Ectodermal cell (in vitro differentiated cells): ENCODE measurements at regions not wholly inside any gene's neighbourhood (a gene's known extent, or its start where the extent isn't known, plus 50 kb on each side); places are given as distances from the start of the nearest gene placed in this dataset.

Experiments used
- H3K27ac ChIP-seq: 2 replicates; pipeline ENCODE4 v1.7.0; 2013; ENCODE audit warnings: mild to moderate bottlenecking, low read depth, low read length; ENCODE audit not compliant: insufficient read depth, poor library complexity, severe bottlenecking
- H3K27me3 ChIP-seq: 2 replicates; pipeline ENCODE4 v1.7.0; 2013; ENCODE audit warnings: mild to moderate bottlenecking, low read length; ENCODE audit not compliant: insufficient read depth, control insufficient read depth, poor library complexity, severe bottlenecking
- H3K36me3 ChIP-seq: one replicate; pipeline ENCODE4 v1.7.0; 2013; ENCODE audit warnings: low read length; ENCODE audit not compliant: control insufficient read depth, insufficient read depth
- H3K4me1 ChIP-seq: one replicate; pipeline ENCODE4 v1.7.0; 2013; ENCODE audit warnings: low read length; ENCODE audit not compliant: control insufficient read depth, insufficient read depth
- H3K4me3 ChIP-seq: 2 replicates; pipeline ENCODE4 v1.7.0; 2013; ENCODE audit warnings: low read depth, low read length, control low read depth; ENCODE audit not compliant: insufficient read depth
- H3K9me3 ChIP-seq: 2 replicates; pipeline ENCODE4 v1.7.0; 2013; ENCODE audit warnings: mild to moderate bottlenecking, low read length, moderate library complexity; ENCODE audit not compliant: control insufficient read depth
- WGBS, 2 experiments: methylation state at CpG; one replicate each; pipeline ENCODE4 v1.1.7; 2013; ENCODE audit warnings: missing lambda C conversion rate in 2 of 2; 5-methylcytosine and 5-hydroxymethylcytosine counted together

DNA sequence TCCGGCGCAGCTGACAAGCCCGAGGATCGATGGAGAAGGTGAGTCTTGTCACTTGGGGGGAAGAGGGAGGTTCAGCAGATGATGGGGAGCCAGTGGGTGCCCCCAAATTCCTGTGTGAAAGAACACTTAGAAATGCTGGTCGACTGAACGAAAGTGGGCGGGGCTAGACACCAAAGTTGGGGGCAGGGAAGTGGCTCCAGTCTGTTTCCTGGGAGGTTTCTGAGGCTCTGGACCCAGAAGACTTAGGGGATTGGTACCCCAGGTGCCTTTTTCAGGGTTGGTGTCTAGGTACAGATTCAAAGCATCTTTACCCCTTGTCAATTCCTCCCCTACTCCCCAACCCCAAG, 278.6 kb downstream of the ZSWIM6 start:
- H3K9me3 ChIP-seq, result no peaks in the 10 kb centered on the region
- no peak overlapping the region for H3K27ac ChIP-seq
- no peaks in the 10 kb centered on the region for H3K27me3 ChIP-seq
- no peak overlapping the region for H3K4me3 ChIP-seq
- WGBS, 2 experiments, result 79 to 84% methylated on average over 7 of the region's 7 CpGs
- H3K36me3 ChIP-seq, result no peaks in the 10 kb centered on the region
- H3K4me1 ChIP-seq, result no peaks in the 10 kb centered on the region

DNA sequence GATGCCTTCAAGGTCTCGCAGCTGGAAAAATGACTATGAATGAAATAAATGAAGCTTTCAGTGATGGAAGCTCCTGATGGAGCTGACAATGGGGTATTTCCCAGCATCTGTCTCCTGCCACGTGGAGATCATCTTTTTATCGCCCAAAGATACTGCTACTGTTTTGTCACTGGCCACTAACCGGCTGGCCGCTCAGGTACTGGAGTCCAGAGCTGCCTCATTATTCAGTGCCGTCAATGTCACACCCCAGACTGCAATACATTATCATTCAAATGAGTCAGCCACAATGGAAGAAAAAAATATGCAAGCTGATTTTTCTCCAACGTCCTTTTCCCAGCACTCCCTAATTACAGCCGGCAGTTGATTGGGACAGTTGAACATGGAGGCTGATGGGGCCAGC, 280.4 kb downstream of the ZSWIM6 start:
- Histone ChIP-seq H3K4me3 (no peak overlapping the region), H3K4me1 (no peaks in the 10 kb centered on the region), H3K36me3 (no peaks in the 10 kb centered on the region), H3K27ac (no peak overlapping the region), H3K9me3 (no peaks in the 10 kb centered on the region), H3K27me3 (no peaks in the 10 kb centered on the region)
- 71 to 78% methylated on average over 7 to 8 of the region's 8 CpGs for WGBS, 2 experiments

DNA sequence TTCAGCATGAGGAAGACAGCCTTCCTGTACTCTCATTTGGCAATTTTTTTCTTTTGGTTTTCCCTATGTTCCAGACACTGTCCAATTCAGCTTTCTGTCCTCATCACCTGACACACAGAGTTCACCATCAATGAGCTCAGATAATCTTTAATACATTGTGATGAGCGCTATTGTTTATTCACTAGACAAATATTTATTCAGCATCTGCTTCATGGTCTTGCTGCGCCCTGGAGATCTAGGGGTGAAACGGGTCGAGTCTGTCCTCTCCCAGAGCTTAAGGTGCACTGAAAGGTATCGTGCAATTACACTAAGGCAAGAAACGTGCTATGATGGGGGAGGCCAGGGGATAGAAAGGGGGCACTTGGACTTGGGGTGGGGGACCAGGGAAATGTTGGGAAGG, 281.6 kb downstream of the ZSWIM6 start:
- Histone ChIP-seq H3K9me3 (no peaks in the 10 kb centered on the region), H3K4me1 (no peaks in the 10 kb centered on the region), H3K27me3 (no peaks in the 10 kb centered on the region), H3K4me3 (no peak overlapping the region), H3K27ac (no peak overlapping the region), H3K36me3 (no peaks in the 10 kb centered on the region)
- WGBS, 2 experiments, result 94 to 97% methylated on average over 6 of the region's 6 CpGs

DNA sequence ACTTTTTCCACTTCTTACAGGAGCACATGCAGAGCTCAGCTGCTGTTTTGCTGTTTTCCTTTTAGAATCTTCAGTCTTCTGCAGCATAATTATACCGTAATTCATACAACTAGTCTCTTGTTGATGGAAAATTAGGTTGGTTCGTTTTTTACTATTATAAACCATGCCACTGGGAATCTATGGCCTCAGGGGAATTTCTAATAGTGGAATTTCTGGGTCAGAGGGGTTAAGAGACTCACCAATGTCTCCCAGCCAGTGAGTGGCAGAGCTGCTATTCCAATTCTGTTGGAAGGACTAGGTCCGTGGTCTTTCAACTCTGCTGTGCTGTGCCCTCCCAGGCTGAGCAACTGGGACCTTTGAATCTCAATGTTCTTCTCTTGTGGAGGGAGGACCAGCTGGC, 282.5 kb downstream of the ZSWIM6 start:
- Histone ChIP-seq H3K27me3 (no peaks in the 10 kb centered on the region), H3K9me3 (no peaks in the 10 kb centered on the region), H3K27ac (no peak overlapping the region), H3K36me3 (no peaks in the 10 kb centered on the region), H3K4me3 (no peak overlapping the region), H3K4me1 (no peaks in the 10 kb centered on the region)
- WGBS, 2 experiments, result 91 to 96% methylated on average over 2 to 3 of the region's 3 CpGs

DNA sequence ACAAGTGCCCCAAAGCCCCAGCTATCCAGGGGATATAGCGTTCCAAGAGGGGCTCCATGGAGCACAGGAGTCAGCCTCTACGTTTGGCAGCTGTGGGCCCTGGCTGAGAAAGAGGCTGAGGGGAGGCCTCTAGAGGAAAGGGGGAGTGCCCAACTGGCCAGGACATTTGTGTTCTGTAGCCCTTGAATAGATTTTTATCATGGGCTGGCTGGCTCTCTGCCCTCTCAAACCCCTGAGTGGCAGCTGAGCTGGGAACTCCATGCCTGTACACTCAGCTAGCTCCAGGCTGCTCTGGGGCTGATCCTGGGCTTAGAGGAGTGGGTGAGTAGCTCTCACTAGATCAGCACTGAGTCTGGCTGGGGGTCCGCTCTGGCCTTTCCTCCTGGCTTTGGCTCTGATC, 285.0 kb downstream of the ZSWIM6 start:
- H3K27me3 ChIP-seq, result no peaks in the 10 kb centered on the region
- 86 to 96% methylated on average over 3 of the region's 3 CpGs for WGBS, 2 experiments
- no peaks in the 10 kb centered on the region for H3K4me1 ChIP-seq
- H3K36me3 ChIP-seq, result no peaks in the 10 kb centered on the region
- H3K4me3 ChIP-seq, result no peak overlapping the region
- no peak overlapping the region for H3K27ac ChIP-seq
- no peaks in the 10 kb centered on the region for H3K9me3 ChIP-seq

DNA sequence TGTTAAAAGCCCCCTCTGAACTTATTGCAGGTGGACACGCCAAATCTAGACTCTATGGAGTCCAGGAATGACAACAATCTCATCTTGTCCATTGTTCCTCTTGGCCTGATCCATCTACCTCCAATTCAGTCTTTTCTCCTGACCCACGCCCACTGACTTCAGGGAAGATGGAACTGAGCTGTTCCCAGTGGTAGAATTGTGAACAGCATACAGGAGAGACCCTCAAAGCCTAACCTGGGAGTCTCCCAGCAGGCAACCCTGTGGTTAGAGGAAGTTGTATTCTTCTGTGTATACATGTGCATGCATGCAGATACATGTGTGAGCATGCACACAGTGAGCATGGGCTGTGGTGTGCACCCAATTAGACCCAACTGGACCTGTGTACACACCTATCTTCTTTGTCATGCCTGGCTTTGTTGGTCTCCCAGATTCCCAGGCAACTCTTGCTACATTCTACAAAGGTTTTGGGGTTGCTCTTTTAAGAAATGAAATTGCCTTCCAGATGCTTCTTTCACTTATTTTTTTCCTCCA, 286.0 kb downstream of the ZSWIM6 start:
- Histone ChIP-seq H3K36me3 (no peaks in the 10 kb centered on the region), H3K4me1 (no peaks in the 10 kb centered on the region), H3K27ac (no peak overlapping the region), H3K9me3 (no peaks in the 10 kb centered on the region), H3K27me3 (no peaks in the 10 kb centered on the region), H3K4me3 (no peak overlapping the region)
- WGBS, 2 experiments, result 95% methylated on average over 2 of the region's 2 CpGs

DNA sequence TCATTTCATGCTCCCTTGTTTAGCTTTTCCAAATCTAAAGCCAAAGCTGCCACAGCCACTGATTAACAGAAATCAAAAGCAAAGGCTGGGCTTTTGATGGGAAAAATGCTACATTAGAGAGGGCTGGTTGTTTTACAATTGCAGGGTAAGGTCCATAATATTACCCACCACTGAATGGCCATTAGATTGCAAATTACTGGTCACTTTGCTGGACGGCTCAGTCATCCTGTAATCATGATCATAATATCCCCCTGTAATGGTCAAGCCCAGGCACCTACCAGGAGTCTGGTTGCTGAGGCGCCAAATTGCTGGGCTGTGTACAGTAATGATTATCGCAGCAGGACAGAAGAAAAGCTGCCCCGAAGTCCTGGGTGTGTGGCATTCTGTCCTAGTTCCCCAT, 286.5 kb downstream of the ZSWIM6 start:
- H3K9me3 ChIP-seq, result no peaks in the 10 kb centered on the region
- H3K27me3 ChIP-seq, result no peaks in the 10 kb centered on the region
- WGBS, 2 experiments, result 96% methylated on average over 4 of the region's 4 CpGs
- no peaks in the 10 kb centered on the region for H3K4me1 ChIP-seq
- no peak overlapping the region for H3K4me3 ChIP-seq
- H3K36me3 ChIP-seq, result no peaks in the 10 kb centered on the region
- H3K27ac ChIP-seq, result no peak overlapping the region

DNA sequence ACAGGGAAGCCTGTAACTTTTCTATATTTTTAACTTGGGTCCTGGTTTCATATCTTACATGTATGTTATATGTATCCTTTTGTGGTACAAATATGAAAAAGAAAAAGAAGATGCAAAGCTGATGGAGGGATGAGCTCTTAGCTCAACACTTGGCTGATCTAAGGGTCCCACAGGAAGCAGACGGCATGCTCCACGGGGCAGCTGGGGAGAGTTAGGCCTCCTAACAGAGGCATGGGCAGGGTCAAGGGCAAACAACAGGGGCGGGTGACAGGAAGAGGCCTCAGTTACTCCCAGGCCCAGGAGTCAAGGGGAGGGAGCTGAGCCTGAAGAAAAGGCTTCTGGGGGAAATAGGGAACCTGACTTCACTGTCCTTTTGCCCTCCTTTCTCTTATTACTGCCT, 287.2 kb downstream of the ZSWIM6 start:
- 85 to 88% methylated on average over 3 of the region's 3 CpGs for WGBS, 2 experiments
- Histone ChIP-seq H3K4me1 (no peaks in the 10 kb centered on the region), H3K36me3 (no peaks in the 10 kb centered on the region), H3K4me3 (no peak overlapping the region), H3K27me3 (peaks cover 2% of the 10 kb centered on the region), H3K27ac (no peak overlapping the region), H3K9me3 (no peaks in the 10 kb centered on the region)

DNA sequence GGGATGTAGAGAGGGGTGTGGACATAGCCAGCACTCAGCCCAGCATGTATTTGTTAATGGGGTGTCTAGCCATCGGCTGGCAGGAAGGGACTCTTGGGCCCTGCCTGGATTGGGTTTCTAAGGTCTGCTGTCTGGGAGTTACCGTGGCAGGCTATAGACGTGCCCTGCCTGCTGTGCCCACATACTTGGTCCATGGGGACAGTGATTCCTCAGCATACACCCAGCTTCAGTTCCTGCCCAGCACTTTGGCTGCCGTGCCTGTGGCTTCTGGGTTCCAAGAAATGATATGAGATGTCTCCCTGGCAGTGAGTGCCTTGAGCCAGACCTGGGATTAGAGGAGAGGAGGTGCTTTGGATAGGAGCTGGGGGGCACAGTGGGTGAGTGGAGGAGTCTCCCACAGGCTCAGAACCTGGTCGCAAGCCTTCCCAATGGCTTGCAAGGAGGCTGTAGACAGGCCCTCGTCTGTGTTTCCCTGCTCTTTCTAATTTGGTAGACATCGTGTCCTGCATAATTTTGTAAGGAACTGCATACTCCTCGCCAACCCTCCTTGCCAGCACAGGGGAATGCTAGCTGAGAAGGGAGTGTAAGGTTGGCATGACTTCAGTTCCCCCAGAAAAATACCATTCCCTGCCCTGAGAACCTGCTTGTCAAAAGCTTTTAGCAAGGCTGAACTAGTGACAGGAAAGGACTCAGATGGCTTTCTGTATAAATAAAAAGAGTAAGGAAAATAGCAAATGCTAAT, 287.9 kb downstream of the ZSWIM6 start:
- Histone ChIP-seq H3K27ac (no peak overlapping the region), H3K27me3 (peaks cover 9% of the 10 kb centered on the region), H3K9me3 (no peaks in the 10 kb centered on the region), H3K4me1 (peaks cover 3% of the 10 kb centered on the region), H3K36me3 (no peaks in the 10 kb centered on the region), H3K4me3 (no peak overlapping the region)
- WGBS, 2 experiments, result 91 to 95% methylated on average over 8 of the region's 8 CpGs

DNA sequence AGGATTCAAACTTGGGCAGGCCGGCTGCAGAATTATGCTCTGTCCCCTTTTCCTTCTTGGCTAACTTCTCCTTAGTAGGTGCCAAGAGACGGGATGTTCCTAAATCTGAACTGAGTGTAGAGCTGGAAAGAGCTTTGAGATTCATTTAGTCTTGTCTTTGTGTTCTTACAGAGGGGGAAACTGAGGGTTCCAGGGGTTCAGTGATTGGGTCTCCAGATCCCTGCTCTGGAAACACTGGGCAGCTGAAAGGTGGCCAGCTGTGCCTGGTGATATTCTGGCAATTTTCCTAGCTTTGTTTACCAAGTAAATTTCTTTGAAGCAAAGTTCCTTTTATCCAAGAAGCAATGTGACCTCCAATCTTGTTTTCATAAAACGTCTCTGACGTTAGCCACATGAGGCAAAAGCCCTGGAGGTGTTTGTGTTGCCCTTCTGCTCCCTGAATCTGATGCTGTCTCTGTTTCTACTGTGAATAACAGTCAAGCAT, 288.7 kb downstream of the ZSWIM6 start:
- Histone ChIP-seq H3K9me3 (no peaks in the 10 kb centered on the region), H3K27ac (no peak overlapping the region), H3K27me3 (peaks cover 11% of the 10 kb centered on the region), H3K4me1 (peaks cover 9% of the 10 kb centered on the region), H3K4me3 (no peak overlapping the region), H3K36me3 (no peaks in the 10 kb centered on the region)
- WGBS, 2 experiments, result 79 to 82% methylated on average over 4 of the region's 4 CpGs
